Calu3 (cell line): ENCODE measurements at regions not wholly inside any gene's neighbourhood (a gene's known extent, or its start where the extent isn't known, plus 50 kb on each side); places are given as distances from the start of the nearest gene placed in this dataset.

Experiments used
- BruUV-seq: library from RNA; stranded (reverse); fragments of 400-500 nt; replicated peaks from 2 replicates; lab custom pipeline; 2021; lab: Mats Ljungman, UMichigan
- CTCF ChIA-PET: fragments of 300-600 bp; sonication (Branson Sonifier 250); formaldehyde crosslinking; loops from one replicate; lab custom pipeline; 2022; ENCODE audit warnings: antibody characterized with exemption; lab: Charles Lee
- DNase-seq: peaks from one replicate; pipeline ENCODE4 v3.0.0; 2022
- H3K27ac Mint-ChIP-seq: one replicate; pipeline ENCODE4 v1.8.0; 2022; ENCODE audit warnings: mixed read lengths; ENCODE audit not compliant: unreplicated experiment
- H3K27me3 Mint-ChIP-seq: one replicate; pipeline ENCODE4 v1.8.0; 2022; ENCODE audit warnings: mixed read lengths; ENCODE audit not compliant: unreplicated experiment
- H3K36me3 Mint-ChIP-seq: one replicate; pipeline ENCODE4 v1.8.0; 2022; ENCODE audit warnings: mild to moderate bottlenecking, moderate library complexity, mixed read lengths; ENCODE audit not compliant: insufficient read depth, unreplicated experiment
- H3K4me1 Mint-ChIP-seq: one replicate; pipeline ENCODE4 v1.8.0; 2022; ENCODE audit warnings: mild to moderate bottlenecking, low read depth, mixed read lengths; ENCODE audit not compliant: unreplicated experiment
- H3K4me3 Mint-ChIP-seq: one replicate; pipeline ENCODE4 v1.8.0; 2022; ENCODE audit warnings: mild to moderate bottlenecking, low read depth, moderate library complexity, mixed read lengths; ENCODE audit not compliant: unreplicated experiment
- H3K9me3 Mint-ChIP-seq: one replicate; pipeline ENCODE4 v1.8.0; 2022; ENCODE audit warnings: low read depth, mixed read lengths; ENCODE audit not compliant: unreplicated experiment
- intact Hi-C: fragments of 100-400 bp; cut with micrococcal nuclease; formaldehyde crosslinking; loops from one replicate; pipeline ENCODE4 v1.10.0; 2022; ENCODE audit not compliant: unreplicated experiment
- TF ChIP-seq, protein P1 (sequence below): fragments of 200-600 bp; IDR thresholded peaks from one replicate; pipeline ENCODE4 v1.8.0; 2022; ENCODE audit warnings: antibody characterized with exemption; ENCODE audit not compliant: unreplicated experiment

DNA sequence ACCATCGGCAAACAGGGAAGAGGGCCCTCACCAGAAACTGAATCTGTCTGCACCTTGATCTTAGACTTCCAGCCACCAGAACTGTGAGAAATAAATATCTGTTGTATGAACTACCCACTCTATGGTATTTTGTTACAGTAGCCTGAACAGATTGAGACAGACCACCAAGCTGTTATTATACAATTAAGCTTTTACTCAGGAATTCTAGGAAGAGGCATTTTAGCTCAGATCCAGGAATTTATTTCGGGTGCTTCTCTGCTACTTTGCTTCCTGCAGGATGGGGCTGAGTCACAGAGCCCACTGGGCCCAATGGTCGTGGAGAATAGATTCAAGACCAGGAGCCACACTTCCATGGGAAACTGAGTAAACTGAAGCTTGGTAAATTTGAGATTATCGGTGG is 145.5 kb upstream of the PFN2 start:
- H3K4me3 Mint-ChIP-seq, result no peak overlapping the region
- CTCF ChIA-PET, result no interaction called here
- no peaks in the 10 kb centered on the region for H3K9me3 Mint-ChIP-seq
- no peak for DNase-seq
- no peaks in the 10 kb centered on the region for H3K4me1 Mint-ChIP-seq
- no peak overlapping the region for H3K27ac Mint-ChIP-seq
- BruUV-seq, result no TSS peak
- H3K27me3 Mint-ChIP-seq, result peaks cover 74% of the 10 kb centered on the region
- intact Hi-C loops, result no loop called here
- TF ChIP-seq, protein P1, sequence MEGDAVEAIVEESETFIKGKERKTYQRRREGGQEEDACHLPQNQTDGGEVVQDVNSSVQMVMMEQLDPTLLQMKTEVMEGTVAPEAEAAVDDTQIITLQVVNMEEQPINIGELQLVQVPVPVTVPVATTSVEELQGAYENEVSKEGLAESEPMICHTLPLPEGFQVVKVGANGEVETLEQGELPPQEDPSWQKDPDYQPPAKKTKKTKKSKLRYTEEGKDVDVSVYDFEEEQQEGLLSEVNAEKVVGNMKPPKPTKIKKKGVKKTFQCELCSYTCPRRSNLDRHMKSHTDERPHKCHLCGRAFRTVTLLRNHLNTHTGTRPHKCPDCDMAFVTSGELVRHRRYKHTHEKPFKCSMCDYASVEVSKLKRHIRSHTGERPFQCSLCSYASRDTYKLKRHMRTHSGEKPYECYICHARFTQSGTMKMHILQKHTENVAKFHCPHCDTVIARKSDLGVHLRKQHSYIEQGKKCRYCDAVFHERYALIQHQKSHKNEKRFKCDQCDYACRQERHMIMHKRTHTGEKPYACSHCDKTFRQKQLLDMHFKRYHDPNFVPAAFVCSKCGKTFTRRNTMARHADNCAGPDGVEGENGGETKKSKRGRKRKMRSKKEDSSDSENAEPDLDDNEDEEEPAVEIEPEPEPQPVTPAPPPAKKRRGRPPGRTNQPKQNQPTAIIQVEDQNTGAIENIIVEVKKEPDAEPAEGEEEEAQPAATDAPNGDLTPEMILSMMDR, result no peak
- no peaks in the 10 kb centered on the region for H3K36me3 Mint-ChIP-seq

DNA sequence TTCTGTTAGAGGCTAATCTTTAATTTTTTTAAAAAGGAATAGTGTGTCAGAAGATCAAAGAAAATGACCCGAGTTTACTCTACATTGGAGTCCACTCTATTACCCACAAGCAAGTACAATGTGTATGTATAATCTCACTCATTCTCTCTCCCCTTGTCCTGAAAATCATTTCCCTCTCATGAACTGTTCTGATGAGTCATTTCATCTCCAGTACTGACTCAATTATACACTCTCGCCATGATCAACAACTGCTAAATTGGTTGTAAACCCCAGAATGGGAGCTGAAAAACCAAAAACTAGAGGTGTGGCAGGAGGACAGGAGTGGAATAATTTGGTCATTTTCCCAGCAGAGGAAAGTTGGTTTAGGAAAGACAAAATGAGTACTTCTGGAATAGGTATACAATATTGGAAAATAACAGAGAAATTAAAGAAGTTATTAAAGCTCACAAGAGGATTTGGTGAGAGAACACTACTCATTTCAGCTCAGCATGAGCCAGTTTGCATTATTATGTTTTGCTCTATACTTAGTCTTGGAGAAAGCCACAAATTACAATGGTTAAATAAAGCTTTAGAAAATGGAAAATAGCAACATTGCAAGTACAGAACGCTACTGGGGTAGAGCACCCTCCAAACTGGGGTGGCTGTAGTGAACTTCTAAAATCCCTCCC is 144.3 kb upstream of the PFN2 start:
- peaks cover 62% of the 10 kb centered on the region for H3K27me3 Mint-ChIP-seq
- DNase-seq, result no peak
- H3K27ac Mint-ChIP-seq, result no peak overlapping the region
- no TSS peak for BruUV-seq
- no peaks in the 10 kb centered on the region for H3K4me1 Mint-ChIP-seq
- TF ChIP-seq, protein P1, result no peak
- H3K9me3 Mint-ChIP-seq, result no peaks in the 10 kb centered on the region
- intact Hi-C loops, result no loop called here
- H3K4me3 Mint-ChIP-seq, result no peak overlapping the region
- no peaks in the 10 kb centered on the region for H3K36me3 Mint-ChIP-seq
- CTCF ChIA-PET, result interaction anchor here (0.6 to 1.3 kb wide), 3 partner anchors 18 to 93 kb away, joined by 3 to 5 read pairs (median 3); no protein-coding TSS in a partner anchor

DNA sequence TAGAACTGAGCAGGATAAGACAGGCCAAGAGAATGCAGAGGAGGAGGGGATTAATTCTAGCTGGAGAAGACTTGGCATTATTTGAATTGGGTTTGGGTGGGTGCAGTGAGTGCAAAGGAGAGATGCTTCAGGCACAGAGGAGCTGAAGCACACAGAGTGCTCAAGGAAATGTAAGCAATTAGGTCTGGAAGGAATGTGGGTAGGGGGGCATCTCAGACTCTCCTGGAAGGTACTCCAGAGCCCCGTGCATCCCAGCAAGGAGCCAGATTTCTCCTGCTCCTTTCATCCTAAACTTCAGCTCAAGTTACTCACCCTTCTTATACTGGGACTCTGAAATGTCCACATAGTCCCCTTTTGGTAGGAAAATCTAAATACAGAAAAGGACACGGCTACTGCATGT is 143.6 kb upstream of the PFN2 start:
- H3K4me1 Mint-ChIP-seq, result no peaks in the 10 kb centered on the region
- intact Hi-C loops, result no loop called here
- TF ChIP-seq, protein P1, result no peak
- CTCF ChIA-PET, result interaction anchor here (1.3 kb wide), 1 partner anchor 18 kb away, joined by 3 read pairs; no protein-coding TSS in a partner anchor
- H3K4me3 Mint-ChIP-seq, result no peak overlapping the region
- H3K27me3 Mint-ChIP-seq, result peaks cover 55% of the 10 kb centered on the region
- H3K36me3 Mint-ChIP-seq, result no peaks in the 10 kb centered on the region
- no peak overlapping the region for H3K27ac Mint-ChIP-seq
- no TSS peak for BruUV-seq
- DNase-seq, result no peak
- H3K9me3 Mint-ChIP-seq, result no peaks in the 10 kb centered on the region

DNA sequence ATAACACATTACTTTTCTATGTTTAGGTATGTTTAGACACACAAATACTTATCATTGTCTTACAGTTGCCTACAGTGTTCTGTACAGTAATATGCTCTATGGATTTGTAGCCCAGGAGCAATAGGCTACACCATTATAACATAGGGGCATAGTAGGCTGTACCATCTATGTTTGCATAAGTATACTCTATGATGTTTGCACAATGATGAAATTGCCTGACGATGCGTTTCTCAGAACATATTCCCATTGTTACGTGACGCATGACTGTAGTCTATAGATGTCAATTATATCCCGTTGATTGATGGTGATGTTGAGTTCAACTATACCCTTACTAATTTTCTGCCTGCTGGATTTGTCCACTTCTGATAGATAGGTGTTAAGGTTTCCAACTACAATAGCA is 139.4 kb upstream of the PFN2 start:
- no peaks in the 10 kb centered on the region for H3K9me3 Mint-ChIP-seq

More for the DNA sequence above, 139.4 kb upstream of the PFN2 start:
- Mint-ChIP-seq H3K27me3 (peaks cover 16% of the 10 kb centered on the region), H3K4me1 (no peaks in the 10 kb centered on the region), H3K4me3 (no peak overlapping the region), H3K36me3 (no peaks in the 10 kb centered on the region), H3K27ac (no peak overlapping the region)
- no TSS peak for BruUV-seq
- TF ChIP-seq, protein P1, result no peak
- CTCF ChIA-PET, result no interaction called here
- intact Hi-C loops, result no loop called here
- no peak for DNase-seq
